Panc1 (cell line): ENCODE measurements at regions not wholly inside any gene's neighbourhood (a gene's known extent, or its start where the extent isn't known, plus 50 kb on each side); places are given as distances from the start of the nearest gene placed in this dataset.

Experiments
- ATAC-seq: fragments of 200-7000 bp; cut with Tn5 transposase; 2 replicates; pipeline ENCODE4 v1.9.1; 2020; ENCODE audit warnings: mild to moderate bottlenecking, moderate library complexity
- BruUV-seq: library from RNA; stranded (reverse); fragments of 400-500 nt; replicated peaks from 2 replicates; lab custom pipeline; 2021; lab: Mats Ljungman, UMichigan
- CTCF ChIA-PET: fragments of 300-600 bp; sonication (Branson Sonifier 250); formaldehyde crosslinking; loops from one replicate; lab custom pipeline; 2022; ENCODE audit warnings: antibody characterized with exemption; lab: Charles Lee
- POLR2A ChIA-PET: fragments of 300-600 bp; sonication (Branson Sonifier 250); formaldehyde crosslinking; loops from one replicate; lab custom pipeline; 2022; ENCODE audit warnings: antibody characterized with exemption; lab: Charles Lee
- DNase-seq: peaks from one replicate; pipeline ENCODE4 v3.0.0-alpha.2; 2010; ENCODE audit warnings: low read depth, low spot score
- H3K27ac ChIP-seq: 2 replicates; pipeline ENCODE4 v1.5.1; 2011; ENCODE audit warnings: mild to moderate bottlenecking, low read length, inconsistent platforms
- H3K27me3 ChIP-seq: fragments of 200-500 bp; sonication (Bioruptor generic); 2 replicates; pipeline ENCODE4 v1.6.0; 2014; ENCODE audit warnings: low read length, inconsistent platforms; ENCODE audit not compliant: control insufficient read depth, insufficient read depth
- H3K36me3 ChIP-seq: fragments of 200-500 bp; sonication (Bioruptor generic); 2 replicates; pipeline ENCODE4 v1.5.1; 2014; ENCODE audit warnings: inconsistent platforms, mild to moderate bottlenecking, low read length, moderate library complexity; ENCODE audit not compliant: control insufficient read depth, insufficient read depth
- H3K4me1 ChIP-seq: 2 replicates; pipeline ENCODE4 v1.5.1; 2011; ENCODE audit warnings: inconsistent platforms, mild to moderate bottlenecking, low read length, moderate library complexity; ENCODE audit not compliant: control insufficient read depth, insufficient read depth
- H3K4me3 ChIP-seq, 2 experiments: 2 replicates each; pipeline ENCODE4 v1.5.1; 2011 to 2012; ENCODE audit warnings: low read depth in 2 of 2, low read length in 2 of 2, mild to moderate bottlenecking in 2 of 2, inconsistent platforms in 1 of 2, moderate library complexity in 1 of 2
- H3K9me3 ChIP-seq: fragments of 200-500 bp; sonication (Bioruptor generic); 2 replicates; pipeline ENCODE4 v1.5.1; 2014; ENCODE audit warnings: low read depth, mild to moderate bottlenecking, inconsistent platforms, low read length, moderate library complexity; ENCODE audit not compliant: control insufficient read depth, insufficient read depth
- CTCF ChIP-seq: fragments of 450-650 bp; IDR thresholded peaks from 2 replicates; pipeline ENCODE4 v1.5.1; 2017; ENCODE audit warnings: mild to moderate bottlenecking
- POLR2AphosphoS5 ChIP-seq: IDR thresholded peaks from 2 replicates; pipeline ENCODE4 v1.6.1; 2012; ENCODE audit warnings: mild to moderate bottlenecking, low read depth, low read length, moderate library complexity
- REST ChIP-seq, 2 experiments: IDR thresholded peaks; 2 replicates each; pipeline ENCODE4 v1.6.1; 2011 to 2012; ENCODE audit warnings: low read depth in 2 of 2, control low read depth in 1 of 2, low read length in 1 of 2, mild to moderate bottlenecking in 1 of 2, moderate library complexity in 1 of 2; ENCODE audit not compliant: insufficient read depth in 1 of 2
- SIN3A ChIP-seq: IDR thresholded peaks from 2 replicates; pipeline ENCODE4 v1.6.1; 2012; ENCODE audit warnings: low read depth, mild to moderate bottlenecking, low read length, moderate library complexity, borderline replicate concordance; ENCODE audit not compliant: insufficient read depth
- TCF7L2 ChIP-seq: IDR thresholded peaks from 2 replicates; pipeline ENCODE4 v1.6.1; 2011; ENCODE audit warnings: mild to moderate bottlenecking, low read depth, low read length, inconsistent platforms
- in situ Hi-C: cut with HindIII; loops from 2 replicates; pipeline ENCODE4 v1.10.0; 2016; ENCODE audit warnings: low sequenced_read_pairs, low pct_unique_long_range_greater_than_20kb
- intact Hi-C: fragments of 100-400 bp; cut with micrococcal nuclease; formaldehyde crosslinking; loops from one replicate; pipeline ENCODE4 v1.10.0; 2022; ENCODE audit not compliant: unreplicated experiment

GRCh38 chr11:107224836-107225235, 206.6 kb upstream of the GUCY1A2 start:
- Histone ChIP-seq H3K4me1 (no peaks in the 10 kb centered on the region), H3K4me3 (no peak overlapping the region), H3K9me3 (no peaks in the 10 kb centered on the region), H3K27me3 (no peaks in the 10 kb centered on the region), H3K27ac (no peak overlapping the region), H3K36me3 (no peaks in the 10 kb centered on the region)
- intact Hi-C loops (no loop called here), in situ Hi-C loops (no loop called here)
- POLR2A ChIA-PET, result no interaction called here
- BruUV-seq, result no TSS peak
- ATAC-seq (no peak), DNase-seq (no peak)
- no peak for TF ChIP-seq REST (IDR thresholded peaks at IDR 0.05; ENCODE audit: insufficient read depth in 1 of 2, low read depth in 2 of 2, low read length in 1 of 2)
- no peak for TF ChIP-seq SIN3A
- CTCF ChIA-PET, result no interaction called here

GRCh38 chr11:107222916-107223460, 204.7 kb upstream of the GUCY1A2 start:
- Histone ChIP-seq H3K4me1 (no peaks in the 10 kb centered on the region), H3K27me3 (no peaks in the 10 kb centered on the region), H3K36me3 (no peaks in the 10 kb centered on the region), H3K27ac (no peak overlapping the region), H3K9me3 (no peaks in the 10 kb centered on the region), H3K4me3 (no peak overlapping the region)
- no peak for ATAC-seq
- POLR2A ChIA-PET, result no interaction called here
- CTCF ChIA-PET, result no interaction called here
- intact Hi-C loops (no loop called here), in situ Hi-C loops (no loop called here)
- BruUV-seq, result no TSS peak
- DNase-seq, result no peak
- TF ChIP-seq SIN3A (no peak), REST (IDR thresholded peaks at IDR 0.05; ENCODE audit: insufficient read depth in 1 of 2, low read depth in 2 of 2, low read length in 1 of 2) (no peak), TCF7L2 (no peak), CTCF (no peak), POLR2AphosphoS5 (no peak)
